ENCODE measurements at regions not wholly inside any gene's neighbourhood (a gene's known extent, or its start where the extent isn't known, plus 50 kb on each side); places are given as distances from the start of the nearest gene placed in this dataset.

- WGBS (ENCODE audit: insufficient coverage, low coverage, missing lambda C conversion rate), result 0% methylated on average over 1 of the region's 1 CpG
- Histone ChIP-seq H3K79me2 (ENCODE audit: control insufficient read depth, insufficient read depth, low read length) (no peaks in the 10 kb centered on the region), H3K4me3 (no peak overlapping the region), H3K9me1 (ENCODE audit: control insufficient read depth, insufficient read depth, low read length) (no peaks in the 10 kb centered on the region), H3K9ac (ENCODE audit: insufficient read depth in 1 of 2, low read depth in 2 of 2, low read length in 2 of 2) (no peak overlapping the region), H3K4me2 (ENCODE audit: insufficient read depth, low read length) (no peak overlapping the region), H3K4me1 (replicated peaks in 1 of 2; ENCODE audit: control insufficient read depth in 2 of 2, insufficient read depth in 2 of 2, low read length in 2 of 2) (no peaks in the 10 kb centered on the region), H2AFZ (ENCODE audit: low read depth, low read length) (no peak overlapping the region), H3K27me3 (ENCODE audit: control insufficient read depth in 2 of 2, insufficient read depth in 2 of 2, low read length in 2 of 2) (no peaks in the 10 kb centered on the region), H3K9me3 (replicated peaks; ENCODE audit: control insufficient read depth, insufficient read depth, low read depth, low read length) (no peaks in the 10 kb centered on the region), H3K36me3 (ENCODE audit: control insufficient read depth, insufficient read depth, low read length) (no peaks in the 10 kb centered on the region), H3K27ac (ENCODE audit: extremely low read depth, low read depth, low read length) (no peak overlapping the region), H4K20me1 (replicated peaks; ENCODE audit: control insufficient read depth, insufficient read depth, low read length) (no peaks in the 10 kb centered on the region)
- no peak for FAIRE-seq
- intact Hi-C loops (cut with micrococcal nuclease), result no loop called here
- no peak for ATAC-seq
- no peak for DNase-seq (ENCODE audit: extremely low read depth in 1 of 4, low spot score in 3 of 4)
- in situ Hi-C loops (cut with MboI), result no loop called here
- no TSS peak for BruUV-seq (replicated peaks)
- ChIA-PET POLR2A (no interaction called here), CTCF (ENCODE audit: low intra/inter-chr PET ratio) (no interaction called here)
- TF ChIP-seq SMAD2 (IDR thresholded peaks at IDR 0.05; ENCODE audit: low read depth, low read length) (no peak), ETV1 (tag; conservative IDR thresholded peaks at IDR 0.05; ENCODE audit: low read depth) (no peak), NFATC3 (IDR thresholded peaks at IDR 0.05) (no peak), MEIS2 (IDR thresholded peaks at IDR 0.05; ENCODE audit: partially characterized antibody) (no peak), ZNF551 (CRISPR knock-in tag; IDR thresholded peaks at IDR 0.05) (no peak), CHD7 (IDR thresholded peaks at IDR 0.05; ENCODE audit: low read depth, low read length) (no peak), ZNF3 (CRISPR knock-in tag; IDR thresholded peaks at IDR 0.05) (no peak), MCM2 (IDR thresholded peaks at IDR 0.05; ENCODE audit: low read depth) (no peak)
- TF ChIP-seq, protein P1, sequence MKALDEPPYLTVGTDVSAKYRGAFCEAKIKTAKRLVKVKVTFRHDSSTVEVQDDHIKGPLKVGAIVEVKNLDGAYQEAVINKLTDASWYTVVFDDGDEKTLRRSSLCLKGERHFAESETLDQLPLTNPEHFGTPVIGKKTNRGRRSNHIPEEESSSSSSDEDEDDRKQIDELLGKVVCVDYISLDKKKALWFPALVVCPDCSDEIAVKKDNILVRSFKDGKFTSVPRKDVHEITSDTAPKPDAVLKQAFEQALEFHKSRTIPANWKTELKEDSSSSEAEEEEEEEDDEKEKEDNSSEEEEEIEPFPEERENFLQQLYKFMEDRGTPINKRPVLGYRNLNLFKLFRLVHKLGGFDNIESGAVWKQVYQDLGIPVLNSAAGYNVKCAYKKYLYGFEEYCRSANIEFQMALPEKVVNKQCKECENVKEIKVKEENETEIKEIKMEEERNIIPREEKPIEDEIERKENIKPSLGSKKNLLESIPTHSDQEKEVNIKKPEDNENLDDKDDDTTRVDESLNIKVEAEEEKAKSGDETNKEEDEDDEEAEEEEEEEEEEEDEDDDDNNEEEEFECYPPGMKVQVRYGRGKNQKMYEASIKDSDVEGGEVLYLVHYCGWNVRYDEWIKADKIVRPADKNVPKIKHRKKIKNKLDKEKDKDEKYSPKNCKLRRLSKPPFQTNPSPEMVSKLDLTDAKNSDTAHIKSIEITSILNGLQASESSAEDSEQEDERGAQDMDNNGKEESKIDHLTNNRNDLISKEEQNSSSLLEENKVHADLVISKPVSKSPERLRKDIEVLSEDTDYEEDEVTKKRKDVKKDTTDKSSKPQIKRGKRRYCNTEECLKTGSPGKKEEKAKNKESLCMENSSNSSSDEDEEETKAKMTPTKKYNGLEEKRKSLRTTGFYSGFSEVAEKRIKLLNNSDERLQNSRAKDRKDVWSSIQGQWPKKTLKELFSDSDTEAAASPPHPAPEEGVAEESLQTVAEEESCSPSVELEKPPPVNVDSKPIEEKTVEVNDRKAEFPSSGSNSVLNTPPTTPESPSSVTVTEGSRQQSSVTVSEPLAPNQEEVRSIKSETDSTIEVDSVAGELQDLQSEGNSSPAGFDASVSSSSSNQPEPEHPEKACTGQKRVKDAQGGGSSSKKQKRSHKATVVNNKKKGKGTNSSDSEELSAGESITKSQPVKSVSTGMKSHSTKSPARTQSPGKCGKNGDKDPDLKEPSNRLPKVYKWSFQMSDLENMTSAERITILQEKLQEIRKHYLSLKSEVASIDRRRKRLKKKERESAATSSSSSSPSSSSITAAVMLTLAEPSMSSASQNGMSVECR (CRISPR knock-in tag; IDR thresholded peaks at IDR 0.05), result no peak
Observed at GRCh38 chr3:94673876-94674275, 611.0 kb downstream of the NSUN3 start.

All from K562 (cell line).